Activated naive CD8-positive, alpha-beta T cell treated with anti-CD3 and anti-CD28 coated beads, Interleukin-2, amount 10 ng/mL, durations not matched to agents 7 days and 5 days (primary cell): ENCODE measurements at regions not wholly inside any gene's neighbourhood (a gene's known extent, or its start where the extent isn't known, plus 50 kb on each side); places are given as distances from the start of the nearest gene placed in this dataset.

Experiments used
- ATAC-seq: fragments of 150-1000 bp; cut with Tn5 transposase; one replicate; pipeline ENCODE4 v1.10.0; 2021; ENCODE audit warnings: low read depth, moderate library complexity
- POLR2A ChIA-PET: fragments of 350-600 bp; sonication (Branson Sonifier 250); formaldehyde crosslinking; loops from one replicate; lab custom pipeline; 2021; ENCODE audit warnings: antibody characterized with exemption; lab: Charles Lee
- DNase-seq: peaks from one replicate; pipeline ENCODE4 v3.0.0; 2021
- H3K27ac Mint-ChIP-seq: one replicate; pipeline ENCODE4 v1.8.0; 2022; ENCODE audit warnings: mild to moderate bottlenecking, mixed read lengths
- H3K27me3 Mint-ChIP-seq: one replicate; pipeline ENCODE4 v1.8.0; 2022; ENCODE audit warnings: mild to moderate bottlenecking, moderate library complexity, mixed read lengths
- H3K36me3 Mint-ChIP-seq: one replicate; pipeline ENCODE4 v1.8.0; 2021; ENCODE audit warnings: mild to moderate bottlenecking, mixed read lengths
- H3K4me1 Mint-ChIP-seq: one replicate; pipeline ENCODE4 v1.8.0; 2021; ENCODE audit warnings: mixed read lengths
- H3K4me3 Mint-ChIP-seq: one replicate; pipeline ENCODE4 v1.8.0; 2022; ENCODE audit warnings: mild to moderate bottlenecking, moderate library complexity, mixed read lengths
- H3K9me3 Mint-ChIP-seq: one replicate; pipeline ENCODE4 v1.8.0; 2021; ENCODE audit warnings: mixed read lengths

DNA sequence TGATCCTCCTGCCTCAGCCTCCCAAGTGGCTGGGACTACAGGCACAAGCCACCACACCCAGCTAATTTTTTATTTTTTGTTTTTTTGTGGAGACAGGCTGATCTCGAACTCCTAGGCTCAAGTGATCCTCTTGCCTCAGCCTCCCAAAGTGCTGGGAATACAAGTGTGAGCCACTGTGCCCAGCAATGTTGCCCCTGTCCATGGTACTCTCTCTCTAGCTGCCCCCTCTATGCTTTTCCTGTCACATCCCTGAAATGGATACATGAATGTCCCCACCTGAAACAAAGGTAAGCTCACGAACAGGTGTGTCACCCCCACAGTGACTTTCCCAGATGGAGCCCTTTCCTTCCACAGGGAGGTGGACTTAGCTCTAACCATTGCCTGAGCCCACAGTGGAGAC is 141.1 kb upstream of the MGMT start:
- POLR2A ChIA-PET = no interaction called here
- H3K27me3 Mint-ChIP-seq = peaks cover 4% of the 10 kb centered on the region
- ATAC-seq = no peak
- no peaks in the 10 kb centered on the region for H3K36me3 Mint-ChIP-seq
- no peak overlapping the region for H3K4me3 Mint-ChIP-seq
- H3K9me3 Mint-ChIP-seq = no peaks in the 10 kb centered on the region
- no peak overlapping the region for H3K27ac Mint-ChIP-seq
- no peak for DNase-seq
- H3K4me1 Mint-ChIP-seq = no peaks in the 10 kb centered on the region

DNA sequence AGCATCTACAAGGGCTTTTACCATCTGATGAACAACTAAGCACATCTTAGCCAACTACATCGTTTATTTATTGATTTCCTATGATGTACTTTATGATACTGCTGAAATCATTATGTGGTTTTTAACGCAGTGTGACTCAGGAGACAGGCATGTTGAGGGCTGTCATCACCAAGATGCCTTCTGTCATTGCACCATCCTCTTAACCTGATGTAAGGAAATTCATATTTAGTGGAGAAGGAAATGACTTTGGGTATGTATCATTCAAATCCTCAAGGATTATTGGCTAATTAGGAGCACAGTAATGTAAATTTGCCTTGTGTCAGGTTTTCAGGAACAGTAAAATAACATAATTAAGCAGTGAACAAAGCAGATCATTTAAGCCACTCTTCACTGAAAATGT is 138.5 kb upstream of the MGMT start:
- POLR2A ChIA-PET = no interaction called here
- DNase-seq (no peak), ATAC-seq (no peak)
- H3K9me3 Mint-ChIP-seq = no peaks in the 10 kb centered on the region
- no peaks in the 10 kb centered on the region for H3K36me3 Mint-ChIP-seq
- H3K27me3 Mint-ChIP-seq = peaks cover 7% of the 10 kb centered on the region
- no peak overlapping the region for H3K4me3 Mint-ChIP-seq
- peaks cover 3% of the 10 kb centered on the region for H3K4me1 Mint-ChIP-seq
- H3K27ac Mint-ChIP-seq = no peak overlapping the region

DNA sequence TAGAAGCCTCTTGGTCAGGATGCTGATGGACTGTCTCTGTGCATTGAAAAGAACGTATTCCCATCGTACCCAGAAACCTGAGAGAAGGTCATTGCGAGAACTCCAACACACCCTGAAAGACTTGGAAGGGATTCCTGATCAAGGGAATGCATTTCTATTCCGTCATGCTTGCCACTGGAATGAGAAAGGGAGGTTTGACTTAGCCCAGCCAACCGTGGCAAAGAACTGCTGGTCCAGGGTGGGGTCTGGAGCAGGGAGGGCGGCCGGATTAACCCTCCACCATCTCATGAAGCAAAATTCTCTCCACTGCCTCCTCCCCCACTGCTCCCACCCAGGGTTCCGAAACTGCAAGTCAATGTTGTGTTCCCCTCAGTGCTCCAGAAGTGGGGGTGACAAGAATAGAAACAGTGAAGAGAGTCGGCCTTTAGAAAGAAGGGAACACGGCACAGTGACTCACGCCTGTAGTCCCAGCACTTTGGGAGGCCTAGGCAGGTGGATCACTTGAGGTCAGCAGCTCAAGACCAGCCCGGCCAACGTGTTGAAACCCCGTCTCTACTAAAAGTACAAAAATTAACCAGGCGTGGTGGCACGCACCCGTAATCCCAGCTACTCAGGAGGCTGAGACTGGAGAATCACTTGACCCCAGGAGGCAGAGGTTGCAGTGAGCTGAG is 137.5 kb upstream of the MGMT start:
- H3K4me1 Mint-ChIP-seq = peaks cover 3% of the 10 kb centered on the region
- H3K27me3 Mint-ChIP-seq = peaks cover 7% of the 10 kb centered on the region
- POLR2A ChIA-PET = no interaction called here
- H3K9me3 Mint-ChIP-seq = no peaks in the 10 kb centered on the region
- H3K27ac Mint-ChIP-seq = no peak overlapping the region
- H3K4me3 Mint-ChIP-seq = no peak overlapping the region
- H3K36me3 Mint-ChIP-seq = no peaks in the 10 kb centered on the region
- ATAC-seq (no peak), DNase-seq (no peak)

DNA sequence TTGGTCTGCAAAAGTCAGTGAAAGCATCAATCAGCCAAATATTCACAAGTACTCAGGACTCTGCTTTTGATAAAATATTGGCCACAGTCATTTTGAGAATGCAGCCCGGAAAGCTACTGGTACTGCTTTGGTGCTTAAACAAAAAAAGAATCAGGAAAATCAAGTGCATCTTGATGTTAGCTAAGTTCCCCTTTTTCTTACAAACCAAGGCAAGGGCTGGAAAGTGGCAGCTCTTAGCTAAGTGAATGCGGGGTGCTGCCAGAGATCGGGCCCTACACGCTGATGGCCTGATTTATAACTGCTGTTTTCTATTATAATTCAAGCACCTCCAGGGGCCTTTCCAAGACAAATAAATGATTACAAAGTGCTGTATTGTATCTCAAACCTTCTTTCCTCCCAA is 136.8 kb upstream of the MGMT start:
- Mint-ChIP-seq H3K4me3 (no peak overlapping the region), H3K9me3 (no peaks in the 10 kb centered on the region), H3K27ac (no peak overlapping the region), H3K27me3 (peaks cover 6% of the 10 kb centered on the region), H3K36me3 (no peaks in the 10 kb centered on the region), H3K4me1 (peaks cover 3% of the 10 kb centered on the region)
- ATAC-seq = no peak
- no peak for DNase-seq
- POLR2A ChIA-PET = no interaction called here

DNA sequence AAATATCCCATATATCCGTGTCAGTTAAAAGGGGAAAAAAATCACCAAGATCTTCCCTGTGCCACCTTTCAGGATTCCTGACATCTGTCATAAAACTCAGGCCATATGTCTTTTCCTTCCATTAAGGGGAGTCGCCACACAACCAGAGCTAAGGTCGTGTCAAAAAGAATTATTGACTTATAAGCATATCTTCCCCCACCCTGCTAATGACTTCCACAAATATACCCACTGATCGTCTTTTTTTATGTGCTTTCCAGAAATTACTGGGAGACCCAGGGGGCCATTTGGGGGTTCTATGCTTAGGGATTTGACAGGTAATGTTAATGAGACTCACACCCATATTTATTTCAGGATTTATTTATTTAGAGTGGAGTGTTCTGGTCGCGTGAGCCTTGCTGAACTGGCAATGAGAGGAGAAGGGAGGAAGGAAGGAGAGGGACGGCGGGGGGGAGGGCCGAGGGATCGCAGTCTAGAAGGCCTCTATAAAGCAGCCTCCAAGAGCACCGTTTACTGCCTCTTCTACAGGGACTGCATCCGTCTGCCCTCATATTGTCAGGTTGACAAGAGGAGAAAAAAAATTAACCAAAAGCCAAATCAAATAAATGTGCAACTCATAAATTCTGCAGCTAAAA is 135.7 kb upstream of the MGMT start:
- no peak overlapping the region for H3K4me3 Mint-ChIP-seq
- H3K4me1 Mint-ChIP-seq = peaks cover 3% of the 10 kb centered on the region
- no peak overlapping the region for H3K27ac Mint-ChIP-seq
- H3K9me3 Mint-ChIP-seq = no peaks in the 10 kb centered on the region
- H3K36me3 Mint-ChIP-seq = no peaks in the 10 kb centered on the region
- peaks cover 6% of the 10 kb centered on the region for H3K27me3 Mint-ChIP-seq
- DNase-seq = no peak
- POLR2A ChIA-PET = no interaction called here
- no peak for ATAC-seq

DNA sequence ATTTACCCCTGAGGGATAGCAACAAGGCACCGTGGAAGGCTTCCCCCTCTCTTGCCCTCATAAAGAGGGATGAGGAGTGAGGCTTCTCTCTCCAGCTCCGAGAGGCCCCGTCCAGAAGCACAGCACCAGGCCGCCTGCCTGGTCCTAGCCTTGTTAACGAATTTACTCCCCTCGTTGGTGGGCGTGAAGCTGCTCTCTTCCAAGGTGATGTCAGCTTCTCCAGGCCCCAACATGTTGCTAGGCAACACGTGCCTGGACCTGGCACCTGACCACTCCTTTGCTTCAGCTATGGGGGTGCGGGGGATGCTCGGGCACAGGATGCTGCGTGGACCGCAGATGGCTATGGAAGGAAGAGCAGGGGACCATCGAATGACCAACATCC is 135.2 kb upstream of the MGMT start:
- H3K4me3 Mint-ChIP-seq = no peak overlapping the region
- H3K4me1 Mint-ChIP-seq = peaks cover 3% of the 10 kb centered on the region
- H3K27me3 Mint-ChIP-seq = peaks cover 6% of the 10 kb centered on the region
- DNase-seq = no peak
- H3K27ac Mint-ChIP-seq = no peak overlapping the region
- ATAC-seq = no peak
- H3K9me3 Mint-ChIP-seq = no peaks in the 10 kb centered on the region
- H3K36me3 Mint-ChIP-seq = no peaks in the 10 kb centered on the region
- POLR2A ChIA-PET = no interaction called here

DNA sequence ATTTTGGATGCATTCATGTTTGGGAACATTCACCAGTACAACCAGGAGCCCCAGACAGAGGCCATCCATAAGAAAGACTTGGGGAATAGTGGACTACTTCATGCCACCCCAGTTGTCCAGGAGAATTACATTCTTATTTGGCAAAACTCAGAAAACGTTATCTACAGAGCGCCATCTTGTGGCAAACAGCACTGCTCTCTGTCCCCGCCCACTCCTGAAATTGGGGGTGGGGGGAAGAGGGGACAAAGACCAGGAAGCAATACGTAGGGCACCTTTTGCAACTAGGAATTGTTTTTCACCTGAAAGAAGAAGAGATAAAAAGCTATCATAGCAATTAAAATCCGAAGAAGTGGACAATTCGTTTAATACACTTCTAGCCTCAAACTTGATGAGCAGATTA is 134.6 kb upstream of the MGMT start:
- H3K27ac Mint-ChIP-seq = no peak overlapping the region
- peaks cover 6% of the 10 kb centered on the region for H3K27me3 Mint-ChIP-seq
- peaks cover 3% of the 10 kb centered on the region for H3K4me1 Mint-ChIP-seq
- H3K36me3 Mint-ChIP-seq = no peaks in the 10 kb centered on the region
- no peak for ATAC-seq
- no peak for DNase-seq
- no peak overlapping the region for H3K4me3 Mint-ChIP-seq
- H3K9me3 Mint-ChIP-seq = no peaks in the 10 kb centered on the region
- POLR2A ChIA-PET = no interaction called here

DNA sequence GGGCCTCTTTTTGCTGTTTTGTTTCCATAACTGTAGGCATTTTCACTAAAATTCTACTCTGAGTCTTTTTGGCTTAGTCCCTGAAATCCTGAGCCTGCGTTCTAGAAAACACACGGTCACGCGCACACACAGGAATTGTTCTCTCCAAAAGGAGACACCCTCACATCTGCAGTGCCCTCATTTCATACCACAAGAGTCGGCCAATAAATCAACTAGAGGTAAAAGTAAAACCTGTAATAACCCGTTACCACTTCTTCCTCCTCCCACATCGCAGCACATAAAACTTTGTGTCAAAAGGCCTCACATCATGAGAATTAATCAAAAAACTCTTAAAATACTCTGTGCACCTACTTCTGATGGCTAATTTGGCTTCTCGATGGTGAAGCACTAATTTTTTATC is 133.3 kb upstream of the MGMT start:
- no peaks in the 10 kb centered on the region for H3K36me3 Mint-ChIP-seq
- ATAC-seq = no peak
- POLR2A ChIA-PET = no interaction called here

DNA sequence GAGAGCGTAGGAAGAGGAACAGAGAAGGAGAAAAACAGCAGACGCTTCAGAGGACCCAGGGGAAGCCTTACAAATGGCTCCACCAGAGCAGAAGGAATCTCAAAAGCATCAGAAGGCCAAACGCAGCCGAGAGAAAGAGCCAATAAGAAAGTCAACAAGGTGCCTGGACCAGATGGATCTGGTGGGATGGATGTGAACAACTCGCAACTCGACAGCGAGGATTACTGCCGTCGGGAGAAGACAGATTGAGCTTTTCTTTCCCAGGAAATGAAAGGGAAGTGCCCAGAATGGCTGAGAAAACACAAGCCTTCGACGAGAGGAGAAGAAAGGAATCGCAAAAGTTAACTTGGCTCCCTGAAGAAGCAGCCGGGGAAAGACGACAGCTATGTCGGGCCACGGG is 132.8 kb upstream of the MGMT start:
- Mint-ChIP-seq H3K27ac (no peak overlapping the region), H3K4me3 (no peak overlapping the region), H3K36me3 (no peaks in the 10 kb centered on the region), H3K27me3 (peaks cover 8% of the 10 kb centered on the region), H3K9me3 (no peaks in the 10 kb centered on the region), H3K4me1 (peaks cover 3% of the 10 kb centered on the region)
- no peak for DNase-seq
- POLR2A ChIA-PET = no interaction called here
- ATAC-seq = no peak

More for the DNA sequence above, 133.3 kb upstream of the MGMT start:
- no peak overlapping the region for H3K4me3 Mint-ChIP-seq
- H3K27me3 Mint-ChIP-seq = peaks cover 8% of the 10 kb centered on the region
- no peak for DNase-seq
- H3K4me1 Mint-ChIP-seq = peaks cover 3% of the 10 kb centered on the region
- no peaks in the 10 kb centered on the region for H3K9me3 Mint-ChIP-seq
- no peak overlapping the region for H3K27ac Mint-ChIP-seq

DNA sequence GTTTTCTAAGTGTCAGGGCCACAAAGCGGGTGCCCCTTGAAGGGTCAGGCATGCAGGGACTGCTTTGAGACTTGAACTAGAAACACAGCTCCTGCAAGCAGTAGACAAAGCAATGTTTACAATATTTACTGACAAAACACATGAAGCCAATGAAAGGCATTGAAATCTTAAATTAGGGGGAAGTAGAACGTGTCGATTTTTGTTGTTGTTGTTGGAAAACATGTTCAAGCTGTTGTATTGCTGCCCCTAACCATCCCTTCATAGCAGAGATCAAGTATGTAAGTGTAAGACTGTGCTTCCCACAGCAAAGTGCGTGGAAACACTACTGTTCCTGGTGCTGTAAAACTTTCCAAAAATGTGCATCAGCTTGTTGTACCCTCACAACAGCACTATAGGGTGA is 131.6 kb upstream of the MGMT start:
- Mint-ChIP-seq H3K9me3 (no peaks in the 10 kb centered on the region), H3K4me1 (peaks cover 3% of the 10 kb centered on the region), H3K4me3 (no peak overlapping the region), H3K36me3 (no peaks in the 10 kb centered on the region), H3K27ac (no peak overlapping the region), H3K27me3 (peaks cover 8% of the 10 kb centered on the region)
- POLR2A ChIA-PET = no interaction called here
- ATAC-seq = no peak
- no peak for DNase-seq

DNA sequence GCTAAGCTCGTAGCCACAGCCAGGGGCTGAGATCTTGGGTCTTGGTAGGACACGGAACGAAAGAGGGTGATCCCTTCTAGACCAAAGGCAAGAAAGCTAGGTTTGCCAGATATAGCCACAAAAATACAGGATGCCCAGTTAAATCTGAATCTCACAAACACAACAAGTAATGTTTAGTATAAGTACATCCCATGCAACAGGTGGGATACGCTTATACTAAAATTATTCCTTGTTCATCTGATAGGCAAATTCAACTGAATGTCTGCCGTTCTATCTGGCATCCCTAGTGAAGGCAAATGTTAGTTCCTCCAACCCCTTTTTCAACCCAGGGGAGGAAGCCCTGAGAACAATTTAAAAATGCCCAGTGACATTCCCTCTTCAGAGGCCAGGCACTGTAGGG is 131.1 kb upstream of the MGMT start:
- no peak for ATAC-seq
- DNase-seq = no peak
- POLR2A ChIA-PET = no interaction called here
- Mint-ChIP-seq H3K9me3 (no peaks in the 10 kb centered on the region), H3K27me3 (peaks cover 8% of the 10 kb centered on the region), H3K4me1 (peaks cover 3% of the 10 kb centered on the region), H3K27ac (no peak overlapping the region), H3K36me3 (no peaks in the 10 kb centered on the region), H3K4me3 (no peak overlapping the region)

DNA sequence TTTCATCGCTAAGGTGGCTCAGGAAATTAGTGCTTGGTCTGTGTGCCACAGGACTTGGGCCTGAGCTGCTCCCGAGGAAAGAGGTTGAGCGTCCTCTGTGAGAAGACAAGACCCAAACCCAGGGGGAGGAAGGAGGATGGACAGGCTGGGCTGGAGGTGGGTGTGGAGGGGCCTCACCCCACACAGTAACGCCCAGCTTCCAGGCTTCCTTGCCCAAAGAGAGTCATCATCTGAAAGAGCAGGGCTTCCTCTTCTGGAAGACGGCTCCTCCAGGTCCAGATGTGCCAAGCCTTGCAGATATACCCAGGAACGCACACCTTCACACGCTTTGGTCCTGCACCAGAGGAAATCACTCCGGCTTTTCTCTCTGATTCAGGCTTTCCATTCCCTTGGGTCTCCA is 127.8 kb upstream of the MGMT start:
- H3K9me3 Mint-ChIP-seq = no peaks in the 10 kb centered on the region
- H3K36me3 Mint-ChIP-seq = no peaks in the 10 kb centered on the region
- no peaks in the 10 kb centered on the region for H3K4me1 Mint-ChIP-seq
- ATAC-seq (no peak), DNase-seq (no peak)
- peaks cover 5% of the 10 kb centered on the region for H3K27me3 Mint-ChIP-seq
- no peak overlapping the region for H3K27ac Mint-ChIP-seq
- POLR2A ChIA-PET = no interaction called here
- no peak overlapping the region for H3K4me3 Mint-ChIP-seq

DNA sequence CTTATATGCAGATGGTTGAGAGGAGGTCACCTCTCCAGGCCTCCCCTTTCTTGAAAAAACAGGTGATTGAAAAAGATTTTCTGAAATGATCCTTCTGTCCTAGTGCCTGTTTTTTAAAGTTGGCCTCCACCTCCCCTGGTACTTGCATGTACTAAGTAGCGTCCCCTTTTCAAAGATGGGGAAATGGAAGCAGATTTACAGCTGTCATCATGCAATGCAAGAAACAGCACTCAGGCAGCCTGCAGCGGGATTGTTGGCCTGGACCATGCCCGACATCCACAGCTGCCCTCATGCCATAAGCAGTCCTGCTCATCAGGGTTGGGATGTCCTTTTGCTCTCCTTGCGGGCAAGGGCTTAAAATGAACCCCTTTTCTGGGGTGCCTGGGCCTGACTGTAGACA is 127.2 kb upstream of the MGMT start:
- POLR2A ChIA-PET = no interaction called here
- H3K27me3 Mint-ChIP-seq = peaks cover 3% of the 10 kb centered on the region
- ATAC-seq (no peak), DNase-seq (no peak)
- no peaks in the 10 kb centered on the region for H3K9me3 Mint-ChIP-seq
- H3K27ac Mint-ChIP-seq = no peak overlapping the region
- H3K36me3 Mint-ChIP-seq = no peaks in the 10 kb centered on the region
- no peak overlapping the region for H3K4me3 Mint-ChIP-seq
- H3K4me1 Mint-ChIP-seq = no peaks in the 10 kb centered on the region

DNA sequence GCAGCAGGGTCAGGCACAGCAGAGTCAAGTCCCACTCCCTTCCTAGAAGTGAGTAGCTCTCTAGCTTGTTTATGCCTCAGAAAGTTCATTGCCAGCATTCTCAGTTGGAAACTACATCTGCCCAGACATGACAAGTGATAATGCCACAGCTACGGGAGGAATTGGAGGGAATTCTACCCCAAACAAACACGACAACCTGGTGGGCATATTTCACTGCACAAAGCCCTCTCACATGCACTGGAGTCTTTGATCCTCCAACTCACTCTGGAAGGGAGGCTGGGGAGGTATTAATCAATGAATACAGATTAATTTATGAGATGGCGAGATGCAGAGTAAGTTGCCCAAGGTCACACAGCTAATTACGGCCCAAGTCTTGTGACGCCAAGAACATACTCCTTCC is 126.0 kb upstream of the MGMT start:
- POLR2A ChIA-PET = no interaction called here
- no peak overlapping the region for H3K4me3 Mint-ChIP-seq
- H3K9me3 Mint-ChIP-seq = no peaks in the 10 kb centered on the region
- H3K27ac Mint-ChIP-seq = no peak overlapping the region
- peaks cover 3% of the 10 kb centered on the region for H3K27me3 Mint-ChIP-seq
- ATAC-seq (no peak), DNase-seq (no peak)
- no peaks in the 10 kb centered on the region for H3K4me1 Mint-ChIP-seq
- no peaks in the 10 kb centered on the region for H3K36me3 Mint-ChIP-seq
